RWPE1 (cell line): ENCODE measurements at regions not wholly inside any gene's neighbourhood (a gene's known extent, or its start where the extent isn't known, plus 50 kb on each side); places are given as distances from the start of the nearest gene placed in this dataset.
"Not testable (repeated sequence)": the region's sequence is repeated elsewhere in the genome, so short reads cannot be mapped to it uniquely, and the experiment has no call there.

Experiments used
- CTCF ChIA-PET: fragments of 350-600 bp; sonication (Branson Sonifier 250); formaldehyde crosslinking; extraction: SDS; loops from one replicate; lab custom pipeline; 2021; lab: Yijun Ruan, JAX
- POLR2A ChIA-PET: fragments of 400-600 bp; formaldehyde crosslinking; extraction: SDS; loops from one replicate; lab custom pipeline; 2020; ENCODE audit warnings: antibody characterized with exemption; ENCODE audit not compliant: low non-redundant PET; lab: Yijun Ruan, JAX
- DNase-seq: peaks from one replicate; pipeline ENCODE4 v3.0.0; 2012; ENCODE audit warnings: low spot score
- H3K27ac ChIP-seq: fragments of 450-650 bp; 2 replicates; pipeline ENCODE4 v1.5.1; 2017
- CTCF ChIP-seq: fragments of 450-650 bp; conservative IDR thresholded peaks from 2 replicates; pipeline ENCODE4 v1.5.1; 2017; ENCODE audit warnings: low read depth, mild to moderate bottlenecking

- ChIA-PET POLR2A (no interaction called here), CTCF (interaction anchor here (0.9 kb wide), 1 partner anchor 1480 kb away, joined by 3 read pairs; no protein-coding TSS in a partner anchor)
- no peak overlapping the region for H3K27ac ChIP-seq
- no peak for TF ChIP-seq CTCF
- DNase-seq, result no peak
These were observed 61.1 kb upstream of the DMRTB1 start for GRCh38 chr1:53398091-53398490.

GRCh38 chr1:53398576-53399365 is 60.4 kb upstream of the DMRTB1 start:
- CTCF ChIA-PET, result interaction anchor here (0.6 to 0.9 kb wide), 2 partner anchors 29 to 1480 kb away, joined by 3 read pairs; no protein-coding TSS in a partner anchor
- no peak overlapping the region for H3K27ac ChIP-seq
- no peak for TF ChIP-seq CTCF
- POLR2A ChIA-PET, result no interaction called here
- DNase-seq, result no peak

GRCh38 chr1:53399370-53400133 is 59.6 kb upstream of the DMRTB1 start:
- CTCF ChIA-PET, POLR2A ChIA-PET, H3K27ac ChIP-seq, DNase-seq: not testable (repeated sequence)

- CTCF ChIA-PET, result interaction anchor here (0.5 to 1.9 kb wide), 2 partner anchors 8 to 122 kb away, joined by 3 to 5 read pairs; no protein-coding TSS in a partner anchor
- DNase-seq, result no peak
- H3K27ac ChIP-seq, result no peak overlapping the region
- TF ChIP-seq CTCF, result no peak
- POLR2A ChIA-PET, result no interaction called here
These were observed 58.2 kb upstream of the DMRTB1 start for GRCh38 chr1:53400761-53401674.

GRCh38 chr1:53401813-53402745 is 57.1 kb upstream of the DMRTB1 start:
- POLR2A ChIA-PET, result no interaction called here
- DNase-seq, result no peak
- CTCF ChIA-PET, result interaction anchor here (1.9 kb wide), 1 partner anchor 9 kb away, joined by 5 read pairs; no protein-coding TSS in a partner anchor
- TF ChIP-seq CTCF, result no peak
- H3K27ac ChIP-seq, result no peak overlapping the region
